Mammary epithelial cell (primary cell): ENCODE measurements at regions not wholly inside any gene's neighbourhood (a gene's known extent, or its start where the extent isn't known, plus 50 kb on each side); places are given as distances from the start of the nearest gene placed in this dataset.

ENCODE experiments used
- CTCF ChIP-seq, 2 donors: IDR thresholded peaks in 1 of 2; conservative IDR thresholded peaks in 1 of 2; 2 replicates each; pipeline ENCODE4 v1.5.1; 2011 to 2012; ENCODE audit warnings: inconsistent platforms in 2 of 2, low read length in 2 of 2, mild to moderate bottlenecking in 2 of 2, control low read depth in 1 of 2, low read depth in 1 of 2; ENCODE audit not compliant: insufficient read depth in 1 of 2; ENCODE audit errors: extremely low read depth in 1 of 2
- EZH2 ChIP-seq: IDR thresholded peaks from 2 replicates; pipeline ENCODE4 v1.6.1; 2012; ENCODE audit warnings: low read length, inconsistent platforms, borderline replicate concordance

- TF ChIP-seq EZH2 (no peak), CTCF (conservative IDR thresholded peaks at IDR 0.05 in 1 of 2, IDR thresholded peaks at IDR 0.05 in 1 of 2; ENCODE audit: extremely low read depth in 1 of 2, insufficient read depth in 1 of 2, low read depth in 1 of 2, low read length in 2 of 2) (no peak)
Measured at GRCh38 chr9:119880361-119880760, 511.1 kb upstream of the BRINP1 start.
